Nucleus accumbens (tissue), 56 donors: ENCODE measurements at regions not wholly inside any gene's neighbourhood (a gene's known extent, or its start where the extent isn't known, plus 50 kb on each side); places are given as distances from the start of the nearest gene placed in this dataset.

Source experiments
- DNase-seq, 56 donors: peaks; one replicate each; lab custom pipeline; 2025; lab: John Stamatoyannopoulos, UW

GRCh38 chr2:4539121-4539520, 835.7 kb downstream of the DCDC2C start:
- no peak for DNase-seq

- no peak for DNase-seq
These were observed 846.4 kb downstream of the DCDC2C start for GRCh38 chr2:4549666-4550210.

GRCh38 chr2:4551691-4552474, 848.5 kb downstream of the DCDC2C start:
- DNase-seq: no peak

GRCh38 chr2:4553241-4553640, 849.9 kb downstream of the DCDC2C start:
- DNase-seq: no peak

GRCh38 chr2:4556135-4556896, 852.9 kb downstream of the DCDC2C start:
- DNase-seq: no peak

- no peak for DNase-seq
These were observed 857.8 kb downstream of the DCDC2C start for GRCh38 chr2:4561196-4561595.

- no peak for DNase-seq
These were observed 872.7 kb downstream of the DCDC2C start for GRCh38 chr2:4576075-4576474.

- no peak for DNase-seq
These were observed 876.6 kb downstream of the DCDC2C start for GRCh38 chr2:4579977-4580376.

- DNase-seq: no peak
These were observed 881.8 kb downstream of the DCDC2C start for GRCh38 chr2:4585057-4585635.

GRCh38 chr2:4588606-4589005, 885.2 kb downstream of the DCDC2C start:
- no peak for DNase-seq

- no peak for DNase-seq
These were observed 887.9 kb downstream of the DCDC2C start for GRCh38 chr2:4591261-4591660.

- no peak for DNase-seq
These were observed 894.0 kb downstream of the DCDC2C start for GRCh38 chr2:4597400-4597799.

GRCh38 chr2:4604767-4605166, 901.4 kb downstream of the DCDC2C start:
- no peak for DNase-seq

GRCh38 chr2:4618141-4618540, 914.8 kb downstream of the DCDC2C start:
- no peak for DNase-seq

GRCh38 chr2:4618630-4619228, 915.4 kb downstream of the DCDC2C start:
- DNase-seq: peak in 16 of 56 donors; percentile 1 to 40 (median 22)

GRCh38 chr2:4628998-4629501, 925.7 kb downstream of the DCDC2C start:
- no peak for DNase-seq

GRCh38 chr2:4635289-4635688, 931.9 kb downstream of the DCDC2C start:
- DNase-seq: no peak

GRCh38 chr2:4653991-4654390, 950.6 kb downstream of the DCDC2C start:
- no peak for DNase-seq

GRCh38 chr2:4656326-4656725, 953.0 kb downstream of the DCDC2C start:
- DNase-seq: no peak

- DNase-seq: no peak
These were observed 958.9 kb downstream of the DCDC2C start for GRCh38 chr2:4662161-4662779.
